ENCODE measurements at regions not wholly inside any gene's neighbourhood (a gene's known extent, or its start where the extent isn't known, plus 50 kb on each side); places are given as distances from the start of the nearest gene placed in this dataset.

GRCh38 chr12:92457458-92458180, 245.2 kb upstream of the PLEKHG7 start:
- no peaks in the 10 kb centered on the region for H3K4me1 Mint-ChIP-seq (ENCODE audit: low read depth, unreplicated experiment)
- intact Hi-C loops (cut with micrococcal nuclease; ENCODE audit: unreplicated experiment): no loop called here
- Histone ChIP-seq H3K4me3 (ENCODE audit: low read depth, low read length) (no peak overlapping the region), H3K36me3 (ENCODE audit: control insufficient read depth, insufficient read depth, low read length) (no peaks in the 10 kb centered on the region), H3K9me3 (no peaks in the 10 kb centered on the region), H3K27me3 (replicated peaks; ENCODE audit: control insufficient read depth, insufficient read depth, low read length) (no peaks in the 10 kb centered on the region), H3K4me1 (no peaks in the 10 kb centered on the region)
- TF ChIP-seq CTCF (IDR thresholded peaks at IDR 0.05; ENCODE audit: insufficient read depth in 1 of 2, low read depth in 1 of 2, low read length in 1 of 2, severe bottlenecking in 1 of 2, unreplicated experiment in 1 of 2): no peak
- no TSS peak for BruUV-seq (replicated peaks)
- H3K36me3 Mint-ChIP-seq (ENCODE audit: insufficient read depth, unreplicated experiment): no peaks in the 10 kb centered on the region
- no peak overlapping the region for H3K27ac Mint-ChIP-seq (ENCODE audit: unreplicated experiment)
- DNase-seq: no peak
- H3K9me3 Mint-ChIP-seq (ENCODE audit: unreplicated experiment): peaks cover 10% of the 10 kb centered on the region
- peaks cover 9% of the 10 kb centered on the region for H3K27me3 Mint-ChIP-seq (ENCODE audit: insufficient read depth, unreplicated experiment)
- H3K4me3 Mint-ChIP-seq (ENCODE audit: unreplicated experiment): no peak overlapping the region
- POLR2A ChIA-PET: no interaction called here
- CTCF ChIA-PET: no interaction called here

- H3K9me3 Mint-ChIP-seq (ENCODE audit: unreplicated experiment): peaks cover 10% of the 10 kb centered on the region
- ChIA-PET POLR2A (no interaction called here), CTCF (no interaction called here)
- DNase-seq: no peak
- H3K36me3 Mint-ChIP-seq (ENCODE audit: insufficient read depth, unreplicated experiment): no peaks in the 10 kb centered on the region
- intact Hi-C loops (cut with micrococcal nuclease; ENCODE audit: unreplicated experiment): no loop called here
- Histone ChIP-seq H3K4me3 (ENCODE audit: low read depth, low read length) (no peak overlapping the region), H3K9me3 (no peaks in the 10 kb centered on the region), H3K36me3 (ENCODE audit: control insufficient read depth, insufficient read depth, low read length) (no peaks in the 10 kb centered on the region), H3K4me1 (no peaks in the 10 kb centered on the region), H3K27me3 (replicated peaks; ENCODE audit: control insufficient read depth, insufficient read depth, low read length) (no peaks in the 10 kb centered on the region)
- TF ChIP-seq CTCF (IDR thresholded peaks at IDR 0.05; ENCODE audit: insufficient read depth in 1 of 2, low read depth in 1 of 2, low read length in 1 of 2, severe bottlenecking in 1 of 2, unreplicated experiment in 1 of 2): no peak
- H3K27me3 Mint-ChIP-seq (ENCODE audit: insufficient read depth, unreplicated experiment): peaks cover 6% of the 10 kb centered on the region
- H3K27ac Mint-ChIP-seq (ENCODE audit: unreplicated experiment): no peak overlapping the region
- no peak overlapping the region for H3K4me3 Mint-ChIP-seq (ENCODE audit: unreplicated experiment)
- no TSS peak for BruUV-seq (replicated peaks)
- no peaks in the 10 kb centered on the region for H3K4me1 Mint-ChIP-seq (ENCODE audit: low read depth, unreplicated experiment)
These were observed 250.0 kb upstream of the PLEKHG7 start for GRCh38 chr12:92452763-92453162.

GRCh38 chr12:92446083-92446460, 256.7 kb upstream of the PLEKHG7 start:
- H3K27ac Mint-ChIP-seq (ENCODE audit: unreplicated experiment): no peak overlapping the region
- no peaks in the 10 kb centered on the region for H3K9me3 ChIP-seq
- H3K4me1 ChIP-seq: no peaks in the 10 kb centered on the region
- no peak for DNase-seq
- H3K27me3 ChIP-seq (replicated peaks; ENCODE audit: control insufficient read depth, insufficient read depth, low read length): no peaks in the 10 kb centered on the region
- H3K4me3 Mint-ChIP-seq (ENCODE audit: unreplicated experiment): no peak overlapping the region
- TF ChIP-seq CTCF (IDR thresholded peaks at IDR 0.05; ENCODE audit: insufficient read depth in 1 of 2, low read depth in 1 of 2, low read length in 1 of 2, severe bottlenecking in 1 of 2, unreplicated experiment in 1 of 2): no peak
- H3K9me3 Mint-ChIP-seq (ENCODE audit: unreplicated experiment): no peaks in the 10 kb centered on the region
- BruUV-seq (replicated peaks): no TSS peak
- ChIA-PET POLR2A (no interaction called here), CTCF (no interaction called here)
- no peaks in the 10 kb centered on the region for H3K36me3 Mint-ChIP-seq (ENCODE audit: insufficient read depth, unreplicated experiment)
- H3K27me3 Mint-ChIP-seq (ENCODE audit: insufficient read depth, unreplicated experiment): no peaks in the 10 kb centered on the region
- intact Hi-C loops (cut with micrococcal nuclease; ENCODE audit: unreplicated experiment): no loop called here
- H3K4me3 ChIP-seq (ENCODE audit: low read depth, low read length): no peak overlapping the region
- H3K4me1 Mint-ChIP-seq (ENCODE audit: low read depth, unreplicated experiment): no peaks in the 10 kb centered on the region
- no peaks in the 10 kb centered on the region for H3K36me3 ChIP-seq (ENCODE audit: control insufficient read depth, insufficient read depth, low read length)

Measured in Caco-2 (cell line).